ENCODE measurements at regions not wholly inside any gene's neighbourhood (a gene's known extent, or its start where the extent isn't known, plus 50 kb on each side); places are given as distances from the start of the nearest gene placed in this dataset.
"Not testable (repeated sequence)": the region's sequence is repeated elsewhere in the genome, so short reads cannot be mapped to it uniquely, and the experiment has no call there.

DNA sequence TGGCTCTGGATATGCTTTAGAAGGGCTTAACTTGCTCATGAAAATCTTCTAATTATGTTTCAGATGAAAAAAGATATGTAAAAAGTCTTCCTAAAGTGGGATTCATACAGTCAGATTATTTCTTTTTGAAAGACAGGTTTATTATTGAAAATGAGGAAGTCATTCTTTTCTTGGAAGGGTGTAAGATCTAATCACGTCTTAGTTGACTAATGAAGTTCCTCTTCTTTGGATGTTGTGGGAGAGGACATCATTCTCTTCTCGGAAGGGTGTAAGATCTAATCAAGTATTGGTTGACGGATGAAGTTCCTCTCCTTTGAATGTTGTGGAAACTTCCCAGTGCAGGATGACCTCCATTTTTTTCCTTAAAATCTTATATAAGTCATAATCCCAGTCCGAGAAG, 74.9 kb downstream of the ALG10 start:
- DNase-seq (ENCODE audit: low read depth) = no peak
- H3K27me3 ChIP-seq (replicated peaks; ENCODE audit: control insufficient read depth, insufficient read depth, low read length) = no peaks in the 10 kb centered on the region
- H3K9me3 ChIP-seq (ENCODE audit: control insufficient read depth, low read length) = no peaks in the 10 kb centered on the region
- no peaks in the 10 kb centered on the region for H3K4me1 ChIP-seq (ENCODE audit: control insufficient read depth, insufficient read depth, low read length)
- H3K9ac ChIP-seq (ENCODE audit: low read length) = no peak overlapping the region
- H3K36me3 ChIP-seq (ENCODE audit: control insufficient read depth, insufficient read depth, low read length, severe bottlenecking) = no peaks in the 10 kb centered on the region
- no peak overlapping the region for H3K4me3 ChIP-seq (ENCODE audit: low read length)

DNA sequence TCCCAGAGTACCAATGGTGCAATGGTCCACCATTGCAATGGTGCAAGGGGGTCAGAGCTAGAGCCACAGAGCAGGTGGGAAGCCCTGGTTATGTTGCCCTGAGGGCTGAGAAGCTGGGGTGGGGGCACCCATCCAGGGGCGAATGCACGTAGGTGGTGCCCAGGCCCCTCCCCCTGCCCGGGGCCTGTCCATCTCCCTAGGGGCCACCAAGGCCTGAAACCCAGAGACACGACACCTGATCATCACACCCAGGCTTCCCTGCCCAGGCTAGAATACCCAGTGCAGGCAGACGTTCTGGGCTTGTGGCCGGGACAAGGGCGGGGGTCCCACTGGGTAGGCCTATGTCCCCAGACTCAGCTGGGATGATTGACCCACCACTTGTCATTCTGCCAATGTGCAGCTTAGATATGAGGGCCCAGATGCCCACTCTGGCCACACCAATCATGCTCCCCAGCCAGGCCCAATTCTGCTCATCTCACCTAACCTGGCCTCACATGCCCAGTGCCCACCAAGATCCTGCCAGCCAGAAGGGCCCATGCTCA, 83.2 kb downstream of the ALG10 start:
- Histone ChIP-seq H3K9ac (ENCODE audit: low read length) (no peak overlapping the region), H3K36me3 (ENCODE audit: control insufficient read depth, insufficient read depth, low read length, severe bottlenecking) (no peaks in the 10 kb centered on the region), H3K4me1 (ENCODE audit: control insufficient read depth, insufficient read depth, low read length) (no peaks in the 10 kb centered on the region), H3K27me3 (replicated peaks; ENCODE audit: control insufficient read depth, insufficient read depth, low read length) (peaks cover 10% of the 10 kb centered on the region), H3K4me3 (ENCODE audit: low read length) (no peak overlapping the region), H3K9me3 (ENCODE audit: control insufficient read depth, low read length) (no peaks in the 10 kb centered on the region)
- no peak for DNase-seq (ENCODE audit: low read depth)

DNA sequence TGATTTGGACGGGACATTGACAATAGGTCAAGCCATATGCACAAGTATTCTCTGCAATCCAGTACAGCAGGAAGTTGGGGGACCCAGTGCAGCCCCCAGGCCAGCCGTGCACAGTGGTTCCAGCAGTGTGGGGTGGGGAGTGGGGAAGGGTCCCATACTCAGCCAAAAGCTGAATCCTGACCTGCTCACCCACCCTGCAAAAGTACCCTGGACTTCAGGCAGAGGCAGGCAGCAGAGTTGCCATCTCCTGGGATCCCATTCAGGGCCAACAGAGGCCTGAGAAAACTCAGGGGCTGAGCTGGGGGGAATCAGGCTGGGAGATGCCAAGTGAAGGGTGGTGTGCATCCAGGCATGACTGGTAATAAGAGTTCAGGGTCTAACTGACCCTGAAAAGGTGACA, 83.9 kb downstream of the ALG10 start:
- Histone ChIP-seq H3K4me3 (ENCODE audit: low read length) (no peak overlapping the region), H3K36me3 (ENCODE audit: control insufficient read depth, insufficient read depth, low read length, severe bottlenecking) (no peaks in the 10 kb centered on the region)
- DNase-seq (ENCODE audit: low read depth) = no peak

DNA sequence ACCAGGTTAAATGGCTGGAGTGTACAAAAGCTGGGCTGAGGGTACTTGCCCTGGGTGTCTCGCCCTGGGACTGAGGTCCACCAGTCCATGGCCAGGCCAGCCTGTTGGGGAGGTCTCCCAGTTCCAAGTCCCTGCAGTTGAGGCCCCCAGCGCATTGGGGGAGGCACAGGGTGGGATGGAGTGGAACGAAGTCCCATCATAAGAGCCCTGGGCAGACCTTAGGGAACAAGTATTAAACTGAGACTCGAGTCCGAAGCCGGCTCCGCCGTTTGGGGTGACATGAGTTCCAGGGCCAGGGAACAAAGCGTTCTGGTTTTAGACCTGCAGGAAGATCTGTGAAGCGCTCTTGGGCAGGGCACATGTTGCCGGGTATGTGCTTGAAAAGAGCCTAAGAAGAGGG, 84.7 kb downstream of the ALG10 start:
- DNase-seq (ENCODE audit: low read depth) = no peak
- no peaks in the 10 kb centered on the region for H3K4me1 ChIP-seq (ENCODE audit: control insufficient read depth, insufficient read depth, low read length)
- H3K9me3 ChIP-seq (ENCODE audit: control insufficient read depth, low read length) = no peaks in the 10 kb centered on the region
- H3K9ac ChIP-seq (ENCODE audit: low read length) = no peak overlapping the region
- no peak overlapping the region for H3K4me3 ChIP-seq (ENCODE audit: low read length)
- no peaks in the 10 kb centered on the region for H3K36me3 ChIP-seq (ENCODE audit: control insufficient read depth, insufficient read depth, low read length, severe bottlenecking)
- peaks cover 10% of the 10 kb centered on the region for H3K27me3 ChIP-seq (replicated peaks; ENCODE audit: control insufficient read depth, insufficient read depth, low read length)

More for the DNA sequence above, 83.9 kb downstream of the ALG10 start:
- Histone ChIP-seq H3K9ac (ENCODE audit: low read length) (no peak overlapping the region), H3K27me3 (replicated peaks; ENCODE audit: control insufficient read depth, insufficient read depth, low read length) (peaks cover 10% of the 10 kb centered on the region), H3K9me3 (ENCODE audit: control insufficient read depth, low read length) (no peaks in the 10 kb centered on the region), H3K4me1 (ENCODE audit: control insufficient read depth, insufficient read depth, low read length) (no peaks in the 10 kb centered on the region)

DNA sequence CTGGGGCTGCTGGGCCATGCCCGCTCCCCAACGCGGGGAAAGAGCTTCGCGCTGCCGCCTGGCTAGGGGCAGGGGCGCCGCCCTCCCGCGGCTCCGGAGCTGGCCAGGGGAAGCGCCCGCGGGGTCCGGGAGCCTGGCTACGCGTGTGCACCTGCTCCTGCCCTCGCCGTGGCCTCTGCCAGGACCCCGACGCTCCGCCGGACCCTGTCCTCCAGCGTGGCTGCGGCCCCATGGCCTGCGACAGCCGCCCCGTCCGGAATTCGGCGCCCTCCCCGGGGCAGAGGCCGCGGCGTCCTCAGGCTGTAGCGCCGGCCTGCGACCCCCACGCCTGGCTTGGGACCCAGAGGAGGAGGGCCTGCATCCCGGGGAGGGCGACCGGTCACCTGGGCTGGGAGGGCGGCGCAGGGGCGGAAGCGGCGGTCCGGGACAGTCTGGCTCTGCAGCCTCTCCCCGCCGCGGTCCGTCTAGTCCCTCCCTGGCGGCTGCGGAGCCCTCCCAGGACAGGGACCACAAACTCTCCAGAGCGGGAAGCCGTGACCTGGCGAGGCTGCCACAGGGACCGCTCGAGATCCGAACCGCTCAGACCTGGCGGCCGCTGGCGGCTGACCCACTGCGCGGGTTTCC, 85.6 kb downstream of the ALG10 start:
- H3K4me1 ChIP-seq (ENCODE audit: control insufficient read depth, insufficient read depth, low read length) = no peaks in the 10 kb centered on the region
- no peaks in the 10 kb centered on the region for H3K9me3 ChIP-seq (ENCODE audit: control insufficient read depth, low read length)
- H3K9ac ChIP-seq (ENCODE audit: low read length) = no peak overlapping the region
- H3K36me3 ChIP-seq (ENCODE audit: control insufficient read depth, insufficient read depth, low read length, severe bottlenecking) = no peaks in the 10 kb centered on the region
- peaks cover 10% of the 10 kb centered on the region for H3K27me3 ChIP-seq (replicated peaks; ENCODE audit: control insufficient read depth, insufficient read depth, low read length)
- no peak overlapping the region for H3K4me3 ChIP-seq (ENCODE audit: low read length)
- DNase-seq (ENCODE audit: low read depth) = no peak

DNA sequence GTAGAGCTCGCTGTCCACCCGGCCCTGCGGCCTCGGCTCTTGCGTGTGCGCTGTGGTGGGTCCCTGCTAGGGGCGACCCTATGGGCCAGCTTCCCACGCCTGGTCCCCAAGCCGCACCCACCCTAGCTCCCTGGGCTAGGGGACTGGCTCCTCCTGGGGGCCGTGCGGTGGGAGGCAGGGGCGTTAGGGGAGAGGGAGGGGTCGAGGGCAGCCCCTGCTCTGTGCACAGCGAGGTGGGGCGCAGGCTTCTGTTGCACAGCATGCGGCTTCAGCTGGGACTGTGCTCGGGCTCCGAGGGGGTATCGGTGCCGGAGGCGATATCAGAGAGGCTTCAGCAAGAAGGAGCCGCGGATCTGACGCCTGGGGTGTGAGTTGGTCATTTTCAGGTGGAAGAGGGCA, 86.1 kb downstream of the ALG10 start:
- H3K27me3 ChIP-seq (replicated peaks; ENCODE audit: control insufficient read depth, insufficient read depth, low read length) = peaks cover 10% of the 10 kb centered on the region
- no peak for DNase-seq (ENCODE audit: low read depth)
- no peaks in the 10 kb centered on the region for H3K4me1 ChIP-seq (ENCODE audit: control insufficient read depth, insufficient read depth, low read length)
- H3K4me3 ChIP-seq (ENCODE audit: low read length) = no peak overlapping the region
- no peaks in the 10 kb centered on the region for H3K9me3 ChIP-seq (ENCODE audit: control insufficient read depth, low read length)
- H3K36me3 ChIP-seq (ENCODE audit: control insufficient read depth, insufficient read depth, low read length, severe bottlenecking) = no peaks in the 10 kb centered on the region
- no peak overlapping the region for H3K9ac ChIP-seq (ENCODE audit: low read length)

DNA sequence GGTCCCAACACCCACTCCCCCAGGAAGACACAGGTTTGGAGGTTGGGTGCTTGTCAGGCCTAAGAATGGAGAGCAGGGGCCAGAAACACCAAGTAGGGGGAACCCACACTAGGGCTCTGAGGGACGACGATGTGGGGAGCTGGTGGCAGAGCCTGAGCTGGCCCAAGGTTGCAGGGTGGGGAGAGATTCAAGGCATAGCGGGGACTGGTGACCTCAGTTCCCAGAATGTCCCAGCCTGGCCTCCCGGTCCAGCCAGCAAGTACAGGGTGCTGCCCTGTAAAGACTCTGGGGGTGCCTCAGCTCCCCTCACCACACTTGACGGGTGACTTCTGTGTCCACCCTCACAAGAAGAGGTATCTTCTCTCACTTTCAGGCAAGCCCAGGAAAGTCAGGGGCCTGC, 86.7 kb downstream of the ALG10 start:
- DNase-seq (ENCODE audit: low read depth) = no peak
- Histone ChIP-seq H3K4me3 (ENCODE audit: low read length) (no peak overlapping the region), H3K4me1 (ENCODE audit: control insufficient read depth, insufficient read depth, low read length) (no peaks in the 10 kb centered on the region), H3K9me3 (ENCODE audit: control insufficient read depth, low read length) (no peaks in the 10 kb centered on the region), H3K27me3 (replicated peaks; ENCODE audit: control insufficient read depth, insufficient read depth, low read length) (peaks cover 10% of the 10 kb centered on the region), H3K36me3 (ENCODE audit: control insufficient read depth, insufficient read depth, low read length, severe bottlenecking) (no peaks in the 10 kb centered on the region), H3K9ac (ENCODE audit: low read length) (no peak overlapping the region)

DNA sequence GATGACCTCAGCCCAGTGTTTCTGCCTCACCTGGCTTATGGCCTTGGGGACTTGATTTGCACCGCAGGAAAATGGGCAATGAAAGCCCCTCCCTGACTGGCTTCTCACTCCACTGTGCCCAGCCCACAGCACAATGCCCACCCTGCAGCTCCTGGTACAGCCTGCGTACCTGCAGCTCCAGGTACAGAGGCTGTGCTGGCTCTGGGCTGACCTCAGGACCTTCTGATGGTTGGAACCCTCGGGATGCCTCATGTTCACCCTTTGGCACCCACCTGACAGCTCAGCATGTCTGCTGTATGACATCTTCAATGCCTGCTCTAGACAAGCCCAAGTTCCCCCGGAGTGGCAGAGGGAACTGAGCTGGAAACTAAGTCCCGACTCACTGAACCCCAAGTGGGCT, 87.1 kb downstream of the ALG10 start:
- H3K9me3 ChIP-seq (ENCODE audit: control insufficient read depth, low read length) = no peaks in the 10 kb centered on the region
- no peak overlapping the region for H3K9ac ChIP-seq (ENCODE audit: low read length)
- H3K27me3 ChIP-seq (replicated peaks; ENCODE audit: control insufficient read depth, insufficient read depth, low read length) = peaks cover 10% of the 10 kb centered on the region
- no peak overlapping the region for H3K4me3 ChIP-seq (ENCODE audit: low read length)
- DNase-seq (ENCODE audit: low read depth) = no peak
- no peaks in the 10 kb centered on the region for H3K36me3 ChIP-seq (ENCODE audit: control insufficient read depth, insufficient read depth, low read length, severe bottlenecking)
- H3K4me1 ChIP-seq (ENCODE audit: control insufficient read depth, insufficient read depth, low read length) = no peaks in the 10 kb centered on the region

DNA sequence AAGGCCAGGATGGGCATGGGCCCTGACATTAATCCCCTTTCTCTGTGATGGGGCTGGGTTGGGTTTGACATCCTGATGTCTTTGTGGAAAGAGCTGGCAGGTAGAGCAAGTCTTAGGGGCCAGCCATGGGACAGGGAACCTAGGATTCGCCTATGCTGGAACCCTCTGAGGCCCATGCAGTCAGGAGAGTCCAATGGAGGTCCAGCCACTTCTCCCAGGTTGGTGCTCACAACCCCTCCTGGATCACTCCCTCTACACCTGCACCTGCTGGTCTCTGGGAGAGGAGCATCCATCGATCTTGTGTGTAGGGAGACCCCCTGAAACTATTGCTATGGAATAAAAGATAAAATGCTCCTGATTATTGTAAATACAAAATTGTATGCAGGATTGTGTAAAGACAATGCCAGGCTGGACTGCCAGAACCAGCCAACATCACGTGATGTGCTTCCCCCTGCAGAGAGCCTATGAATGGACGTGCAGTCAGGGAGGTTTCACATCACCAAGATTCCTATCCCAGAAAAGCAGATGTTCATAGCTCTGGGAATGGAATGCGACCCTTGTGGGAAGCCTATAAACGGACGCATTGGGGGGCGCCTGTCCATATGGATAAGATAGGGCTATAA, 87.7 kb downstream of the ALG10 start:
- not testable (repeated sequence) for DNase-seq (ENCODE audit: low read depth); H3K4me1 ChIP-seq (ENCODE audit: control insufficient read depth, insufficient read depth, low read length); H3K9me3 ChIP-seq (ENCODE audit: control insufficient read depth, low read length); H3K9ac ChIP-seq (ENCODE audit: low read length); H3K4me3 ChIP-seq (ENCODE audit: low read length); H3K36me3 ChIP-seq (ENCODE audit: control insufficient read depth, insufficient read depth, low read length, severe bottlenecking); H3K27me3 ChIP-seq (replicated peaks; ENCODE audit: control insufficient read depth, insufficient read depth, low read length)

DNA sequence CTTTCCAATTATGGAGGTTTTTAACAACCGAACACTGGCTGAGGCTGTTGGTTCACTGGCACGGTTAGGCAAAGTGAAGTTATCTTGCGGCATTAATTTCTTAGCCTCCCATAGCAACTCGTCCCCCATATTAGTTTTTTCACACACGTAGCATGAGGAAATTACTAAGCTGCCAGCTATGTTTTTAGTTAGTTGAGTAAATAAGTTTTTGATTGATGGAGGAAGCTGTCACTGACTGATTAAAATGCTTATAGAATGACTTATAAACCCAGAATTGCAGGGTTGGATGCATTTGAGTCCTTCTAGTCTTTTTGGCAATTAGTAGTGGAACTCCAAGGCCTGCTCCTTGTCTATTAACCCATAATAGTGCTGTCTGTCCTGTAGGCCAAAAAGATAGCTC, 97.1 kb downstream of the ALG10 start:
- no peaks in the 10 kb centered on the region for H3K9me3 ChIP-seq (ENCODE audit: control insufficient read depth, low read length)

DNA sequence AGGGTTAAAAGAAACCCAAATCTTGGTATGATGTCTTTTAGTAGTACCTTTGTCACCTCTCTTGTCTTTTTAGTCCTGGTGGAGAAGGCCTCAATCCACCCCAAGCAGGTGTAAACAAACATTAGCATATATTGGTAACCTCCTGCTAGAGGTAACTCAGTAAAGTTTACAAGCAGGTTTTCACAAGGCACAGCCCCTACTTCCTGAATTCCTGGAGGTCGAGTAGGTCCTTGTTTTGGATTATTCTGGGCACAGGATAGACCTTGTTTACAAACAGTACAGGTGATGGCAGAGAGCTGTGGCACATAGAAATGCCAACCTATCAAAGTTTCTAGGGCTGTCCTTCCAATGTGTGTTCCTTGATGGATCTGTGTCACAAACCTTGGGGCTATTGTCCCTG, 99.1 kb downstream of the ALG10 start:
- H3K9me3 ChIP-seq (ENCODE audit: control insufficient read depth, low read length) = no peaks in the 10 kb centered on the region
- no peak for DNase-seq (ENCODE audit: low read depth)

More for the DNA sequence above, 97.1 kb downstream of the ALG10 start:
- Histone ChIP-seq H3K27me3 (replicated peaks; ENCODE audit: control insufficient read depth, insufficient read depth, low read length) (no peaks in the 10 kb centered on the region), H3K9ac (ENCODE audit: low read length) (no peak overlapping the region), H3K4me1 (ENCODE audit: control insufficient read depth, insufficient read depth, low read length) (peaks cover 18% of the 10 kb centered on the region), H3K4me3 (ENCODE audit: low read length) (no peak overlapping the region), H3K36me3 (ENCODE audit: control insufficient read depth, insufficient read depth, low read length, severe bottlenecking) (no peaks in the 10 kb centered on the region)
- no peak for DNase-seq (ENCODE audit: low read depth)

DNA sequence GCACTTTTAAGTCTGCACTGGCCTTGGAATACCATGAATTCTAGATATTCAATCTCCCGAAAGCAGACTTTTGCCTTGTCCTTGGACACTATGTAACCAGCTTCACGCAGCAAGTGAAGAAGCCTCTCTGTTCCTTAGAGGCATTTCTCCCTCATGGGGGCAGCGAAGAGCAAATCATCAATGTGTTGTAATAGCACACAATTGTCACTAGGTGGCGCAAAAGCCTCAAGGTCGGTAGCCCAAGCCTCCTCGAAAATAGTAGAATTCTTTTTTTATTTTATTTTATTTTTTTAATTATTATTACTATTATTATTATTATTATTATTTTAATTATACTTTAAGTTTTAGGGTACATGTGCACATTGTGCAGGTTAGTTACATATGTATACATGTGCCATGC, 100.8 kb downstream of the ALG10 start:
- not testable (repeated sequence) for H3K4me3 ChIP-seq (ENCODE audit: low read length); H3K9me3 ChIP-seq (ENCODE audit: control insufficient read depth, low read length); H3K9ac ChIP-seq (ENCODE audit: low read length); H3K36me3 ChIP-seq (ENCODE audit: control insufficient read depth, insufficient read depth, low read length, severe bottlenecking)
- H3K27me3 ChIP-seq (replicated peaks; ENCODE audit: control insufficient read depth, insufficient read depth, low read length) = peaks cover 12% of the 10 kb centered on the region
- H3K4me1 ChIP-seq (ENCODE audit: control insufficient read depth, insufficient read depth, low read length) = peaks cover 18% of the 10 kb centered on the region
- DNase-seq (ENCODE audit: low read depth) = peak; percentile 69

More for the DNA sequence above, 99.1 kb downstream of the ALG10 start:
- no peaks in the 10 kb centered on the region for H3K36me3 ChIP-seq (ENCODE audit: control insufficient read depth, insufficient read depth, low read length, severe bottlenecking)
- H3K27me3 ChIP-seq (replicated peaks; ENCODE audit: control insufficient read depth, insufficient read depth, low read length) = peaks cover 9% of the 10 kb centered on the region
- H3K9ac ChIP-seq (ENCODE audit: low read length) = no peak overlapping the region
- H3K4me1 ChIP-seq (ENCODE audit: control insufficient read depth, insufficient read depth, low read length) = peaks cover 18% of the 10 kb centered on the region
- H3K4me3 ChIP-seq (ENCODE audit: low read length) = no peak overlapping the region

Measured in adipocyte (in vitro differentiated cells).